LNCAP (cell line): ENCODE measurements at regions not wholly inside any gene's neighbourhood (a gene's known extent, or its start where the extent isn't known, plus 50 kb on each side); places are given as distances from the start of the nearest gene placed in this dataset.

Experiments
- CTCF ChIP-seq: fragments of 450-650 bp; IDR thresholded peaks from 2 replicates; pipeline ENCODE4 v1.5.1; 2017; ENCODE audit warnings: mild to moderate bottlenecking

- no peak for TF ChIP-seq CTCF
Measured at GRCh38 chrX:4185086-4185485, 471.6 kb upstream of the PRKX start.

DNA sequence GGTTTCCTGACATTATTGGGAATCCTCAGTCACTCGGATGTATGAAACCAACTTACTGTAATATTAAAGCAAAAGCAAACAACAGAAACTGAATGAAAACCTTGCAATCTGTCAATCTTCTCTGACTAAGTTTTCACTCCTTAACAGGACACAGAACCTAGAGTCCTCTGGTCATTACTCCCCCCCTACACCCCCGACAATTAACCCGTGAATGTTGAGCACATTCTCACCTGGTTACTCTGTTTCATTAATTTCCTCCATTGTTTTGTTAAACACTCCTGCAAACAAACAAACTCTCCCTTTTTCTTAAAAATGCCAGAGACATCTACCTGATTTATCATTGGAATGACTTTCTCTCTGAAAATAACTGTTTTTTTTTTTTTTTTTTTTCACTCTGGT lies 469.0 kb upstream of the PRKX start:
- TF ChIP-seq CTCF = no peak

DNA sequence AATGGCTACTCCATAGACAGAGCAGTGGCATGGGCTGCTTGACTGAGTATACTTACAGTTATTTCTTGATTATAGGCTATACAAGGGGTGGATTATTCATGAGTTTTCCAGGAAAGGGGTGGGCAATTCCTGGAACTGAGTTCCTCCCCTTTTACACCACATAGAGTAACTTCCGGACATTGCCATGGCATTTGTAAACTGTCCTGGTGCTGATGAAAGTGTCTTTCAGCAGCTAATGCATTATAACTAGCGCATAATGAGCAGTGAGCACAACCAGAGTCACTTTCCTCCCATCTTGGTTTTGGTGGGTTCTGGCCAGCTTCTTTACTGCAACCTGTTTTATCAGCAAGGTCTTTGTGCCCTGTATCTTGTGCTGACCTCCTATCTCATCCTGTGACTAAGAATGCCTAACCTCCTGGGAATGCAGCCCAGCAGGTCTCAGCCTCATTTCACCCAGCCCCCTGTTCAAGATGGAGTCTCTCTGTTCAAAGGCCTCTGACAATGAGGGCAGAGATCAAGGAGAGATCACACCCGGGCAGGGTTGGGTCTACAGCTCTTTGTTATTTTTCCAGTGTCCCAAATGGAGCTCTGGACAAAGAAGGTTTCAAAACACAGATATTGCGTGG lies 468.4 kb upstream of the PRKX start:
- TF ChIP-seq CTCF = no peak

DNA sequence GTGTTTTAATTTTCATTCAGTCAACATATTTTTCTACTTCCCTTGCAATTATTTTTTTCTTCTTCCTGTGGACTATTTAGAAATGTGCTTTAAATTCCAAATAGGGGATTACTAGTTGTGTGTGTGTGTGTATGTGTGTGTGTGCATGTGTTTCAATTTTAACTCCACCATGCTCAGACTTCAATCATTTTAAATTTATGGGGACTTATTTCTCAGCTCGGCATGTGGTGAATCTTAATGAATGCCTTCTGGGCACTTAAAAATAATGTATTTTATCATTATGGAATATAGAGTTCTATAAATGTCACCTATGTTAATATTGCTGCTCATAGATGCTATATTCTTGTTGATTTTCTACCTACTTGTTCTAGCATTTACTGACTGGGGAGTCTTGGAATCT lies 465.6 kb upstream of the PRKX start:
- TF ChIP-seq CTCF = no peak

DNA sequence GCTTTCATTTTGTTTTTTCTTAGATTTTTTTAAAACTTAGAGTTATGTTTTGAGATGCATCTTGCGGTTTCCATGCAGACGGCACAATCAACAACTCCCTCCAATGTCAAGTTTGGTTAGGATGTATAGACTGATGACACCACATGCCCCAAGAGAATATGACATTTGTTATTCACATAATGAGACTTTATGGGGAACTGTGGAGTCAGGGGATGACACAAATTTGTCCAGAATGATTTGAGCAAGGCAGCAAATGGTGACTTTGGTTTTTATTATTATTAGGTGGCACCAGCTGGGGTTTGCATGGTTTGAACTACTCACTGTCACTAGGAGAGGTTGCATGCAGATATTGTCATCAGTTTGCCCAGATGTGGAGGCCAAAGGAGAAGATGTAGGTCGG lies 461.8 kb upstream of the PRKX start:
- TF ChIP-seq CTCF = no peak

- no peak for TF ChIP-seq CTCF
Measured at GRCh38 chrX:4173743-4174142, 460.3 kb upstream of the PRKX start.

- no peak for TF ChIP-seq CTCF
Measured at GRCh38 chrX:4151798-4152197, 438.3 kb upstream of the PRKX start.

DNA sequence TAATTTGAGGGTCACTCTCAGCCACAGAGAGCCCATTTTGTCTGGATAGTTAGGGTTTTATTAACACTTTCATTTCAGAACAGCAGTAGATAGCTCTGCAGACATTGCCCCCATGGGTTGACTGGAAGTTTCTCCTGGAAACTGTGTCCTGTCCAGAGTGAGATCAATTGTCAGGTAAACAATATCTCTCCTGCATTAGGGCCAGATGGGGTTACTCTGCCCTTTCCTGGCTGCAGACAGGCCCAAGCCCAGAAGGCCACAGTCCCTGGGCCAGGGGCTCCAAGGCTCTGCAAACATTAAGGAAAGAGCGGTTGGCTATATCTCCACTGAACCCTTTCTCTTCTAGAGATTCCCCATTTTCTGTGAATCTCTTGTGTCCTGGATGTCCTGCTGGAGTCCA lies 436.8 kb upstream of the PRKX start:
- no peak for TF ChIP-seq CTCF
